AG10803 (cell line): ENCODE measurements at regions not wholly inside any gene's neighbourhood (a gene's known extent, or its start where the extent isn't known, plus 50 kb on each side); places are given as distances from the start of the nearest gene placed in this dataset.
A peak's percentile ranks its signal among the peaks of the same experiment; 100 is the strongest.

Experiments
- DNase-seq: peaks from one replicate; pipeline ENCODE4 v3.0.0; 2010; ENCODE audit warnings: low read depth
- H3K4me3 ChIP-seq: 2 replicates; pipeline ENCODE4 v1.5.1; 2011; ENCODE audit warnings: mild to moderate bottlenecking, low read length, control low read depth
- TF ChIP-seq, protein P1 (sequence below): conservative IDR thresholded peaks from 2 replicates; pipeline ENCODE4 v1.5.1; 2011; ENCODE audit warnings: mild to moderate bottlenecking, low read length, control low read depth, inconsistent platforms

DNA sequence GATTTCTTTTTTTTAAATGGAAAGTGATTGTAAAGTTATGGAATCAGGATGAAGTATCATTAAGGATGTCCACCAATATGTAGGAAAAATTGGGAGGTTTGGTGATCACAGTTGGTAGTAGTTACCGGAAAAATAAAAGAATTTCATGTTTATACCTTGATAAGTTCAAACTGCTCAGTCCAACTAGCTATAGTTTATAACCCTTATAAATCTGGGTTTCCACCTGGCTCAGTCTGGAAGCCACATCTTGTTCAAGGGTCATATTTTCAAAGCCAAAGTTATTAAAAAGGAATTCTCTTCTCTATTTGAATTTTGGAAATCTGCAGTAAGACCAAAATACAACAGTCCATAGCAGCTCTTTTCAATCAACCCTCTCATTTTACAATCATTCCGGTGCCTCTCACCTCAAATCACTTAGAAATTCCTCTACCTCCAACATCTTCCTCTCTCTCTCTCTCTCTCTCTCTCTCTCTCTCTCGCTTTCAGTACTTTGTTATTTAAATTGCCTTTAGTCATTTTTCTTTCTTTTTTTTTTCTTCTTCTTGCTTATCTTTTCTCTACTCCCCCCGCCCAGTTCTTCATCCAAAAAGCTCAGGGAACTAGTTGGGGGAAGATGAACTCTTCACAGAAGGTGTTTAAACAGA is 186.2 kb upstream of the TBC1D5 start:
- TF ChIP-seq, protein P1, sequence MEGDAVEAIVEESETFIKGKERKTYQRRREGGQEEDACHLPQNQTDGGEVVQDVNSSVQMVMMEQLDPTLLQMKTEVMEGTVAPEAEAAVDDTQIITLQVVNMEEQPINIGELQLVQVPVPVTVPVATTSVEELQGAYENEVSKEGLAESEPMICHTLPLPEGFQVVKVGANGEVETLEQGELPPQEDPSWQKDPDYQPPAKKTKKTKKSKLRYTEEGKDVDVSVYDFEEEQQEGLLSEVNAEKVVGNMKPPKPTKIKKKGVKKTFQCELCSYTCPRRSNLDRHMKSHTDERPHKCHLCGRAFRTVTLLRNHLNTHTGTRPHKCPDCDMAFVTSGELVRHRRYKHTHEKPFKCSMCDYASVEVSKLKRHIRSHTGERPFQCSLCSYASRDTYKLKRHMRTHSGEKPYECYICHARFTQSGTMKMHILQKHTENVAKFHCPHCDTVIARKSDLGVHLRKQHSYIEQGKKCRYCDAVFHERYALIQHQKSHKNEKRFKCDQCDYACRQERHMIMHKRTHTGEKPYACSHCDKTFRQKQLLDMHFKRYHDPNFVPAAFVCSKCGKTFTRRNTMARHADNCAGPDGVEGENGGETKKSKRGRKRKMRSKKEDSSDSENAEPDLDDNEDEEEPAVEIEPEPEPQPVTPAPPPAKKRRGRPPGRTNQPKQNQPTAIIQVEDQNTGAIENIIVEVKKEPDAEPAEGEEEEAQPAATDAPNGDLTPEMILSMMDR: no peak
- no peak overlapping the region for H3K4me3 ChIP-seq
- no peak for DNase-seq

DNA sequence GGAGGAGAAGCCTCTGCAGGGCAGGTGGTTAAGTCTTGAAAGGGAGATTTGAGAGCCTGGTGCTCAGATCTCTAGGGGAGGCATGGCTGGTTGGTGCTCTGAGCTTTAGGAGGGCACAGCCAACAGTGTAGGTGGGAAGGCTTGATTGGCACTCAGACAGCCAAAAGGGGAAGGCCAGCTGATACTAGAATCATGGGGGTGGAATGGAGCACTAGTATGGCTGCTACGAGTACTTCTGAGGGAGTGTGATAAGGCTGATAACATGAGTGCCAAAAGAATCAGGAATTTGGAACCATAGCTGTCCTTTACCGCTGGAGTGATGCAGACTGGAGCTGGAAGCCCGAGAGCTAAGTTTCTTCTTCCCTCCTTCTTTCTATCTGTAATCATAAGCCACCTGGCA is 184.6 kb upstream of the TBC1D5 start:
- TF ChIP-seq, protein P1: no peak
- DNase-seq: no peak
- no peak overlapping the region for H3K4me3 ChIP-seq

DNA sequence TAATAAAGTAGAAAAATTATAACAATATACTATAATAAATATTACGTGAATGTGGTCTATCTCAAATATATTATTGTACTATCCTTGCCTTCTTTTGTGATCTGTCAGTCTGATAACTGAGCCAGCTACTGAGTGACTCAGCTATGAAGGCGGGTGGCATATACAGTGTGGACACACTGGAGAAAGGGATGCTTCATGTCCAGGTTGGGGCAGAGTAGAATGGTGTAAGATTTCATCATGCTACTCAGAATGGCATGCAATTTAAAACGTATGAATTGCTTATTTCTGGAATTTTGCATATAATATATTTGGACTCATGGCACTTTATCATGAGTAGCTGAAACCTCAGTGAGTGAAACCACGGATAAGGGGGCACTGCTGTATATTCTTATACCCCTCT is 172.9 kb upstream of the TBC1D5 start:
- peak; percentile 7 for DNase-seq
- H3K4me3 ChIP-seq: no peak overlapping the region
- TF ChIP-seq, protein P1: no peak

DNA sequence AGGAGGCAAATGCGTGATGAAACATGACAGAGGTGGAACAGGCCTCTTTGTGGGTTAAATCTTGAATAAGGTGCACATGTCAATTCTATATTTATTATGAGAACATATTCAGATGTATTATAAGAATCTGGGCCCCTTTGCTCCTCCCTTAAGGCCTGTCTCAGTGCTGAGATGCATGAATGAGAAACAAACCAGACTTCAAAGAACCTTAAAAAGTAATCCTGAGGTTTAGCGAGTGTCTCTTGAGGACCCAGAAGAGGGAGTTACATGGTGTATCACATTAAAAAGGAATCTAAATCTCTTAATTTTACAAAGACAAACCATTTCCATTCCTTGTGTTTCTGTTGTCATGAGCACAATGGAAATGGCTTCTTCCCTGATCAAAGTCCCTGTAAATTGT is 170.9 kb upstream of the TBC1D5 start:
- no peak overlapping the region for H3K4me3 ChIP-seq
- no peak for DNase-seq
- TF ChIP-seq, protein P1: no peak

DNA sequence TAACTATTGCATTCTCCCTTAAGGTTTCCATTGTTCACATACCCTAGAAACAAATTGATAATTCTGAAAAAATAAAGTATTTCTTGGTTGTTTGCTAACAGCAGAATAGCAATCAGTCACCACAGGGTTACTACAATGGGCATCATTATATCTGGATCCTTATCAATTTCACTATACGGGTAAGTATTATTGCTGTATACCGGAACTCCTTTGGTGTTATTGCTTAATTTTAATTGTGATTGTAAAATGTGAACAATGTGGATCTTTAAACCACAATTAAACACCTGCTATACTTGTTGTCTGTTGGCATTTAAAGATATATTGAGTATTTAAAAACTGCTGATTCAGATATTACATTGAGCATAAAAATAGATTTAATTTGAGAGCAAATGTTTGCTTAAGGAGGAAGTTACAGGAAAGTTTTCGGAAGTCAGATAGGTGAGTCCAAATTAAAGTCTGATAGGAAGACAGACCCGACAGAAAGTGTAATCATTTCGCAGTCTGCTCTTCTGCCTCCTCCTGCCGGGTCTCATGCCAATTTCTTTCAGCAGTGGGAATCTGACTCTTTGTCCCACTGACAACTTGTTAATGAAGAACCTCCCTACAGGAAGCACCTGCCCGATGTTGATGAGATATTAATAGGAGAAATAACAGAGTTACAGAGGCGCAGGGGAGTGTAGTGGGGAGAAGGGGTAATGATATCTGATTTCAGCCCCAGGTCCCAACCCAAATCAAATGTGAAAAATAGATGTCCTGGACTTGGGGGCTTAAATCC is 169.7 kb upstream of the TBC1D5 start:
- no peak for DNase-seq
- no peak overlapping the region for H3K4me3 ChIP-seq

DNA sequence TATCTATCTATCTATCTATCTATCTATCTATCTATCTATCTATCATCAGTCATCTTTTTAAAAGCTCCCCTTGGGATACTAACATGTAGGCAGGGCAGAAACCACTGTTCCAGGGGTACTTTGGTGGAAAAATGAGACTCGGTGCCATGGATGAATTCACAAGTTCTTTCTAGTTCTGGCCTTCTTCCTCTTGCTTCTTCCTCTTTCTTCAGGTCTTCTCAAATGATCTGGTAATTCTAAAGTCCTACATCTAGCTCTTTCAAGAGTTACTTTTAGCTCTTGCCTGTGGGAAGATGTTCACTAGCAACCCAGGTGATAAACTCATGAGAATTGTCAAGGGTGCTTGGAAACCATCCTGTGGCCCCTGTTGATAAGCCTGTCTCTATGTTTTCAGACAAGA is 168.5 kb upstream of the TBC1D5 start:
- no peak overlapping the region for H3K4me3 ChIP-seq
- TF ChIP-seq, protein P1: no peak
- no peak for DNase-seq

More for the DNA sequence above, 169.7 kb upstream of the TBC1D5 start:
- TF ChIP-seq, protein P1: no peak

DNA sequence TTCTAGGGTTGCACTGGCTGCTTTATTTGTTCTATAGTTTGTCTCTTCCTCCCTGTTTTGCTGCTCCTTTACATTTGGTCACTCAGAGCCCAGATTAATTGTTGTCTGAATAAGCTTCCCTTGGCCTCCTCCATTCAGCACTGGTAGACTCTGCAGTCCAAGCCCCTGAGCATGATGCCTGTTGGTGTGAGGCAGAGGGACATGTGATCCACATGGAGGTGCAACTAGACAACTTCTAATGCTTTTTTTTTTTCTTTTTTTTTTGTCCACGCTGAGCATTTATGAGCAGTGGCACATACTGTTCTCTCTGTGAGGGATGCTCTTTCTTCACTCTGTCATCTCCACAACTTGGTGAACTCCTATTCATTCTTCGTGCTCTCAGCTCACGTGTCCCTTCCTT is 167.3 kb upstream of the TBC1D5 start:
- TF ChIP-seq, protein P1: no peak

More for the DNA sequence above, 167.3 kb upstream of the TBC1D5 start:
- no peak for DNase-seq
- no peak overlapping the region for H3K4me3 ChIP-seq
